ENCODE measurements at regions not wholly inside any gene's neighbourhood (a gene's known extent, or its start where the extent isn't known, plus 50 kb on each side); places are given as distances from the start of the nearest gene placed in this dataset.

- 62 to 64% (median 63%) methylated on average over 3 of the region's 3 CpGs for WGBS, 3 donors
- intact Hi-C loops (cut with DNase I) = no loop called here
- H3K4me3 ChIP-seq = no peak overlapping the region
Measured at GRCh38 chr4:160143574-160143973, 1040.7 kb downstream of the RAPGEF2 start.

GRCh38 chr4:160159457-160159856 is 1056.6 kb downstream of the RAPGEF2 start:
- no peak for TF ChIP-seq CTCF (IDR thresholded peaks at IDR 0.05)
- peak in 1 of 2 donors; percentile 49 for DNase-seq

More at GRCh38 chr4:160143574-160143973, 1040.7 kb downstream of the RAPGEF2 start:
- H3K4me1 ChIP-seq = no peaks in the 10 kb centered on the region
- no peaks in the 10 kb centered on the region for H3K27me3 ChIP-seq (ENCODE audit: insufficient read depth in 3 of 3, low read length in 2 of 3)
- no peaks in the 10 kb centered on the region for H3K36me3 ChIP-seq (ENCODE audit: insufficient read depth in 1 of 2, low read depth in 1 of 2)
- H3K27ac ChIP-seq = no peak overlapping the region
- DNase-seq (no peak), ATAC-seq (no peak)
- H3K9me3 ChIP-seq = peaks cover 3% of the 10 kb centered on the region
- TF ChIP-seq CTCF (IDR thresholded peaks at IDR 0.05) = no peak

GRCh38 chr4:160161026-160161425 is 1058.1 kb downstream of the RAPGEF2 start:
- intact Hi-C loops (cut with DNase I) = no loop called here
- Histone ChIP-seq H3K4me1 (no peaks in the 10 kb centered on the region), H3K27me3 (ENCODE audit: insufficient read depth in 3 of 3, low read length in 2 of 3) (no peaks in the 10 kb centered on the region), H3K27ac (no peak overlapping the region), H3K9me3 (no peaks in the 10 kb centered on the region), H3K36me3 (ENCODE audit: insufficient read depth in 1 of 2, low read depth in 1 of 2) (no peaks in the 10 kb centered on the region), H3K4me3 (no peak overlapping the region)
- ATAC-seq (no peak), DNase-seq (no peak)
- WGBS, 3 donors = 67 to 92% (median 90%) methylated on average over 1 of the region's 1 CpG
- TF ChIP-seq CTCF (IDR thresholded peaks at IDR 0.05) = no peak

More at GRCh38 chr4:160159457-160159856, 1056.6 kb downstream of the RAPGEF2 start:
- H3K36me3 ChIP-seq (ENCODE audit: insufficient read depth in 1 of 2, low read depth in 1 of 2) = no peaks in the 10 kb centered on the region
- no peak for ATAC-seq
- H3K9me3 ChIP-seq = no peaks in the 10 kb centered on the region
- H3K4me1 ChIP-seq = no peaks in the 10 kb centered on the region
- intact Hi-C loops (cut with DNase I) = no loop called here
- no peak overlapping the region for H3K4me3 ChIP-seq
- H3K27ac ChIP-seq = no peak overlapping the region
- WGBS, 3 donors = 91 to 94% (median 92%) methylated on average over 15 of the region's 15 CpGs
- H3K27me3 ChIP-seq (ENCODE audit: insufficient read depth in 3 of 3, low read length in 2 of 3) = no peaks in the 10 kb centered on the region

GRCh38 chr4:160175064-160175643 is 1072.3 kb downstream of the RAPGEF2 start:
- Histone ChIP-seq H3K27ac (no peak overlapping the region), H3K9me3 (no peaks in the 10 kb centered on the region), H3K4me3 (no peak overlapping the region), H3K27me3 (ENCODE audit: insufficient read depth in 3 of 3, low read length in 2 of 3) (no peaks in the 10 kb centered on the region), H3K36me3 (ENCODE audit: insufficient read depth in 1 of 2, low read depth in 1 of 2) (no peaks in the 10 kb centered on the region), H3K4me1 (no peaks in the 10 kb centered on the region)
- no peak for TF ChIP-seq CTCF (IDR thresholded peaks at IDR 0.05)
- ATAC-seq = no peak
- intact Hi-C loops (cut with DNase I) = no loop called here
- DNase-seq = no peak
- 61 to 70% (median 66%) methylated on average over 8 of the region's 8 CpGs for WGBS, 3 donors

- TF ChIP-seq CTCF (IDR thresholded peaks at IDR 0.05) = no peak
- Histone ChIP-seq H3K4me1 (no peaks in the 10 kb centered on the region), H3K9me3 (no peaks in the 10 kb centered on the region), H3K27me3 (ENCODE audit: insufficient read depth in 3 of 3, low read length in 2 of 3) (no peaks in the 10 kb centered on the region), H3K4me3 (no peak overlapping the region), H3K27ac (no peak overlapping the region), H3K36me3 (ENCODE audit: insufficient read depth in 1 of 2, low read depth in 1 of 2) (no peaks in the 10 kb centered on the region)
- no peak for ATAC-seq
- DNase-seq = no peak
- intact Hi-C loops (cut with DNase I) = no loop called here
- 29 to 43% (median 40%) methylated on average over 2 of the region's 2 CpGs for WGBS, 3 donors
Measured at GRCh38 chr4:160180211-160180610, 1077.3 kb downstream of the RAPGEF2 start.
